ENCODE measurements at regions not wholly inside any gene's neighbourhood (a gene's known extent, or its start where the extent isn't known, plus 50 kb on each side); places are given as distances from the start of the nearest gene placed in this dataset.

- TF ChIP-seq, protein P1, sequence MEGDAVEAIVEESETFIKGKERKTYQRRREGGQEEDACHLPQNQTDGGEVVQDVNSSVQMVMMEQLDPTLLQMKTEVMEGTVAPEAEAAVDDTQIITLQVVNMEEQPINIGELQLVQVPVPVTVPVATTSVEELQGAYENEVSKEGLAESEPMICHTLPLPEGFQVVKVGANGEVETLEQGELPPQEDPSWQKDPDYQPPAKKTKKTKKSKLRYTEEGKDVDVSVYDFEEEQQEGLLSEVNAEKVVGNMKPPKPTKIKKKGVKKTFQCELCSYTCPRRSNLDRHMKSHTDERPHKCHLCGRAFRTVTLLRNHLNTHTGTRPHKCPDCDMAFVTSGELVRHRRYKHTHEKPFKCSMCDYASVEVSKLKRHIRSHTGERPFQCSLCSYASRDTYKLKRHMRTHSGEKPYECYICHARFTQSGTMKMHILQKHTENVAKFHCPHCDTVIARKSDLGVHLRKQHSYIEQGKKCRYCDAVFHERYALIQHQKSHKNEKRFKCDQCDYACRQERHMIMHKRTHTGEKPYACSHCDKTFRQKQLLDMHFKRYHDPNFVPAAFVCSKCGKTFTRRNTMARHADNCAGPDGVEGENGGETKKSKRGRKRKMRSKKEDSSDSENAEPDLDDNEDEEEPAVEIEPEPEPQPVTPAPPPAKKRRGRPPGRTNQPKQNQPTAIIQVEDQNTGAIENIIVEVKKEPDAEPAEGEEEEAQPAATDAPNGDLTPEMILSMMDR (IDR thresholded peaks at IDR 0.05 in 2 of 3, conservative IDR thresholded peaks at IDR 0.05 in 1 of 3; ENCODE audit: borderline replicate concordance in 1 of 3, insufficient read depth in 1 of 3, low read depth in 2 of 3, low read length in 2 of 3): no peak
- TF ChIP-seq POLR2AphosphoS5 (IDR thresholded peaks at IDR 0.05; ENCODE audit: low read depth, low read length) (no peak), SRF (IDR thresholded peaks at IDR 0.05; ENCODE audit: low read depth) (no peak), CBX3 (IDR thresholded peaks at IDR 0.05; ENCODE audit: low read depth) (no peak), YY1 (IDR thresholded peaks at IDR 0.05; ENCODE audit: extremely low read depth, insufficient replicate concordance, low read depth, low read length) (no peak), ZFX (IDR thresholded peaks at IDR 0.05) (no peak)
Observed at GRCh38 chr3:94221829-94222228, 159.0 kb downstream of the NSUN3 start.
